A673 (cell line): ENCODE measurements at regions not wholly inside any gene's neighbourhood (a gene's known extent, or its start where the extent isn't known, plus 50 kb on each side); places are given as distances from the start of the nearest gene placed in this dataset.

Experiments
- CTCF ChIP-seq: fragments of 300-800, 200-600 bp; sonication (generic); conservative IDR thresholded peaks from 2 replicates; pipeline ENCODE4 v1.5.1; 2017; ENCODE audit warnings: low read depth, mild to moderate bottlenecking, antibody characterized with exemption, low read length, moderate library complexity, mixed read lengths
- EZH2 ChIP-seq: fragments of 200-600 bp; sonication (generic); IDR thresholded peaks from 2 replicates; pipeline ENCODE4 v1.6.1; 2017; ENCODE audit warnings: borderline replicate concordance, low read depth, mild to moderate bottlenecking, mixed read lengths, antibody characterized with exemption, low read length; ENCODE audit not compliant: poor library complexity, severe bottlenecking

GRCh38 chr14:81737938-81738337 is 204.3 kb upstream of the SEL1L start:
- TF ChIP-seq CTCF (no peak), EZH2 (no peak)
